ENCODE measurements at regions not wholly inside any gene's neighbourhood (a gene's known extent, or its start where the extent isn't known, plus 50 kb on each side); places are given as distances from the start of the nearest gene placed in this dataset.

- Histone ChIP-seq H3K36me3 (ENCODE audit: control insufficient read depth, insufficient read depth, low read length) (no peaks in the 10 kb centered on the region), H3K4me3 (ENCODE audit: low read length) (no peak overlapping the region), H3K27ac (ENCODE audit: low read length) (no peak overlapping the region), H3K27me3 (ENCODE audit: control insufficient read depth, insufficient read depth, low read length) (peaks cover 21% of the 10 kb centered on the region), H3K4me1 (ENCODE audit: control insufficient read depth, insufficient read depth, low read length) (peaks cover 13% of the 10 kb centered on the region), H3K9me3 (replicated peaks; ENCODE audit: control insufficient read depth, low read depth, low read length) (no peaks in the 10 kb centered on the region)
- WGBS (ENCODE audit: insufficient coverage) = 90% methylated on average over 9 of the region's 12 CpGs
- DNase-seq = no peak
Measured at GRCh38 chr5:174307656-174308271, 262.3 kb downstream of the NSG2 start.

- 62% methylated on average over 13 of the region's 14 CpGs for WGBS (ENCODE audit: insufficient coverage)
- Histone ChIP-seq H3K36me3 (ENCODE audit: control insufficient read depth, insufficient read depth, low read length) (no peaks in the 10 kb centered on the region), H3K4me3 (ENCODE audit: low read length) (no peak overlapping the region), H3K4me1 (ENCODE audit: control insufficient read depth, insufficient read depth, low read length) (peaks cover 13% of the 10 kb centered on the region), H3K27me3 (ENCODE audit: control insufficient read depth, insufficient read depth, low read length) (peaks cover 27% of the 10 kb centered on the region), H3K27ac (ENCODE audit: low read length) (no peak overlapping the region), H3K9me3 (replicated peaks; ENCODE audit: control insufficient read depth, low read depth, low read length) (no peaks in the 10 kb centered on the region)
- no peak for DNase-seq
Measured at GRCh38 chr5:174309131-174309795, 263.8 kb downstream of the NSG2 start.

GRCh38 chr5:174310243-174310642 lies 264.7 kb downstream of the NSG2 start:
- Histone ChIP-seq H3K9me3 (replicated peaks; ENCODE audit: control insufficient read depth, low read depth, low read length) (no peaks in the 10 kb centered on the region), H3K4me1 (ENCODE audit: control insufficient read depth, insufficient read depth, low read length) (peaks cover 13% of the 10 kb centered on the region), H3K27me3 (ENCODE audit: control insufficient read depth, insufficient read depth, low read length) (peaks cover 30% of the 10 kb centered on the region), H3K36me3 (ENCODE audit: control insufficient read depth, insufficient read depth, low read length) (no peaks in the 10 kb centered on the region), H3K4me3 (ENCODE audit: low read length) (no peak overlapping the region), H3K27ac (ENCODE audit: low read length) (no peak overlapping the region)
- WGBS (ENCODE audit: insufficient coverage) = 38% methylated on average over 2 of the region's 10 CpGs
- no peak for DNase-seq

GRCh38 chr5:174310706-174311105 lies 265.2 kb downstream of the NSG2 start:
- no peaks in the 10 kb centered on the region for H3K36me3 ChIP-seq (ENCODE audit: control insufficient read depth, insufficient read depth, low read length)
- H3K4me1 ChIP-seq (ENCODE audit: control insufficient read depth, insufficient read depth, low read length) = peaks cover 13% of the 10 kb centered on the region
- no peaks in the 10 kb centered on the region for H3K9me3 ChIP-seq (replicated peaks; ENCODE audit: control insufficient read depth, low read depth, low read length)
- H3K27ac ChIP-seq (ENCODE audit: low read length) = no peak overlapping the region
- 53% methylated on average over 2 of the region's 4 CpGs for WGBS (ENCODE audit: insufficient coverage)
- H3K4me3 ChIP-seq (ENCODE audit: low read length) = no peak overlapping the region
- no peak for DNase-seq
- peaks cover 32% of the 10 kb centered on the region for H3K27me3 ChIP-seq (ENCODE audit: control insufficient read depth, insufficient read depth, low read length)

- DNase-seq = no peak
- 67% methylated on average over 15 of the region's 17 CpGs for WGBS (ENCODE audit: insufficient coverage)
- H3K4me3 ChIP-seq (ENCODE audit: low read length) = no peak overlapping the region
- H3K27me3 ChIP-seq (ENCODE audit: control insufficient read depth, insufficient read depth, low read length) = peaks cover 32% of the 10 kb centered on the region
- peaks cover 13% of the 10 kb centered on the region for H3K4me1 ChIP-seq (ENCODE audit: control insufficient read depth, insufficient read depth, low read length)
- no peaks in the 10 kb centered on the region for H3K36me3 ChIP-seq (ENCODE audit: control insufficient read depth, insufficient read depth, low read length)
- H3K27ac ChIP-seq (ENCODE audit: low read length) = no peak overlapping the region
- no peaks in the 10 kb centered on the region for H3K9me3 ChIP-seq (replicated peaks; ENCODE audit: control insufficient read depth, low read depth, low read length)
Measured at GRCh38 chr5:174311121-174311520, 265.6 kb downstream of the NSG2 start.

GRCh38 chr5:174311531-174312269 lies 266.2 kb downstream of the NSG2 start:
- H3K9me3 ChIP-seq (replicated peaks; ENCODE audit: control insufficient read depth, low read depth, low read length) = no peaks in the 10 kb centered on the region
- peak; percentile 65 for DNase-seq
- peaks cover 29% of the 10 kb centered on the region for H3K27me3 ChIP-seq (ENCODE audit: control insufficient read depth, insufficient read depth, low read length)
- no peak overlapping the region for H3K27ac ChIP-seq (ENCODE audit: low read length)
- no peaks in the 10 kb centered on the region for H3K36me3 ChIP-seq (ENCODE audit: control insufficient read depth, insufficient read depth, low read length)
- H3K4me3 ChIP-seq (ENCODE audit: low read length) = peak overlapping the region; percentile 33
- 2% methylated on average over 57 of the region's 58 CpGs for WGBS (ENCODE audit: insufficient coverage)
- peaks cover 13% of the 10 kb centered on the region for H3K4me1 ChIP-seq (ENCODE audit: control insufficient read depth, insufficient read depth, low read length)

- Histone ChIP-seq H3K27ac (ENCODE audit: low read length) (no peak overlapping the region), H3K4me1 (ENCODE audit: control insufficient read depth, insufficient read depth, low read length) (peaks cover 13% of the 10 kb centered on the region), H3K4me3 (ENCODE audit: low read length) (no peak overlapping the region), H3K9me3 (replicated peaks; ENCODE audit: control insufficient read depth, low read depth, low read length) (no peaks in the 10 kb centered on the region), H3K36me3 (ENCODE audit: control insufficient read depth, insufficient read depth, low read length) (no peaks in the 10 kb centered on the region), H3K27me3 (ENCODE audit: control insufficient read depth, insufficient read depth, low read length) (peaks cover 29% of the 10 kb centered on the region)
- DNase-seq = no peak
- 10% methylated on average over 8 of the region's 25 CpGs for WGBS (ENCODE audit: insufficient coverage)
Measured at GRCh38 chr5:174312270-174312617, 266.7 kb downstream of the NSG2 start.

GRCh38 chr5:174312641-174313040 lies 267.1 kb downstream of the NSG2 start:
- DNase-seq = no peak
- Histone ChIP-seq H3K4me3 (ENCODE audit: low read length) (no peak overlapping the region), H3K27me3 (ENCODE audit: control insufficient read depth, insufficient read depth, low read length) (peaks cover 32% of the 10 kb centered on the region), H3K27ac (ENCODE audit: low read length) (no peak overlapping the region), H3K36me3 (ENCODE audit: control insufficient read depth, insufficient read depth, low read length) (no peaks in the 10 kb centered on the region), H3K4me1 (ENCODE audit: control insufficient read depth, insufficient read depth, low read length) (peaks cover 13% of the 10 kb centered on the region), H3K9me3 (replicated peaks; ENCODE audit: control insufficient read depth, low read depth, low read length) (no peaks in the 10 kb centered on the region)
- no CpG with 5 or more reads among the region's 8 CpGs for WGBS (ENCODE audit: insufficient coverage)

- Histone ChIP-seq H3K36me3 (ENCODE audit: control insufficient read depth, insufficient read depth, low read length) (no peaks in the 10 kb centered on the region), H3K4me1 (ENCODE audit: control insufficient read depth, insufficient read depth, low read length) (peaks cover 13% of the 10 kb centered on the region), H3K4me3 (ENCODE audit: low read length) (no peak overlapping the region), H3K9me3 (replicated peaks; ENCODE audit: control insufficient read depth, low read depth, low read length) (no peaks in the 10 kb centered on the region), H3K27ac (ENCODE audit: low read length) (no peak overlapping the region), H3K27me3 (ENCODE audit: control insufficient read depth, insufficient read depth, low read length) (peaks cover 27% of the 10 kb centered on the region)
- DNase-seq = no peak
- 70% methylated on average over 1 of the region's 5 CpGs for WGBS (ENCODE audit: insufficient coverage)
Measured at GRCh38 chr5:174313615-174314014, 268.1 kb downstream of the NSG2 start.

GRCh38 chr5:174314261-174314660 lies 268.8 kb downstream of the NSG2 start:
- H3K27me3 ChIP-seq (ENCODE audit: control insufficient read depth, insufficient read depth, low read length) = peaks cover 27% of the 10 kb centered on the region

More at GRCh38 chr5:174314261-174314660, 268.8 kb downstream of the NSG2 start:
- H3K4me1 ChIP-seq (ENCODE audit: control insufficient read depth, insufficient read depth, low read length) = peaks cover 13% of the 10 kb centered on the region
- no peak overlapping the region for H3K4me3 ChIP-seq (ENCODE audit: low read length)
- H3K9me3 ChIP-seq (replicated peaks; ENCODE audit: control insufficient read depth, low read depth, low read length) = no peaks in the 10 kb centered on the region
- no peak for DNase-seq
- WGBS (ENCODE audit: insufficient coverage) = 67% methylated on average over 8 of the region's 9 CpGs
- no peak overlapping the region for H3K27ac ChIP-seq (ENCODE audit: low read length)
- H3K36me3 ChIP-seq (ENCODE audit: control insufficient read depth, insufficient read depth, low read length) = no peaks in the 10 kb centered on the region
